GM23338 (cell line): ENCODE measurements at regions not wholly inside any gene's neighbourhood (a gene's known extent, or its start where the extent isn't known, plus 50 kb on each side); places are given as distances from the start of the nearest gene placed in this dataset. TPM values are rescaled to one million over a fixed set of nuclear protein-coding genes. Genes with fewer than 3 reads are reported as not detected.

Source experiments
- small RNA-seq: library from RNA; depleted of rRNA; stranded (forward); fragments of <200 nt; gene quantifications from one replicate; pipeline ENCODE3, GENCODE V24; 2014; ENCODE audit warnings: low replicate concordance

Small RNAs in the stretch of these regions (small RNA-seq; reads per million reads assigned to genes)
- not detected for gene RN7SKP40
